ENCODE measurements at regions not wholly inside any gene's neighbourhood (a gene's known extent, or its start where the extent isn't known, plus 50 kb on each side); places are given as distances from the start of the nearest gene placed in this dataset.

- DNase-seq (ENCODE audit: low read depth), result peak; percentile 33
- TF ChIP-seq CTCF (IDR thresholded peaks at IDR 0.05; ENCODE audit: low read length, missing control alignments), result no peak
- no peak overlapping the region for H3K4me3 ChIP-seq (replicated peaks; ENCODE audit: low read depth, low read length)
These were observed 579.0 kb upstream of the BTBD3 start for GRCh38 chr20:11338496-11339306.

DNA sequence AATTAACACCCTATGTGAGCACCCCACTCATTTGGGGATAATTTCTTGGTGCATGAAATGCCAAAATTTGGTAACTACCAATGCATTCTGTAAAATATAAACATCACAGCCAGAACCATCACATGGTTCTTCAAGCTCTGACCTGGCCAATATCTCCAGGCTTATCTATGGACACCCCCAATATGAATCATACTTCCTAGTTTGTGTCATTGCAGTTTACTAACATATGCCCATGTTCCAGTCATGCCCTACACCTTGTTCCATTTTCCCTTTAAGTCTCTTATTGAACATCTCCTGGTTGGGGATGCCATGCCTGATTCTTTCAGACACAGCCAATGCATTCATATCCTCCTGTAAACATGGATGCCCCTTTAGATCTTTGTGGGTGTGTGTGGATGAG lies 572.8 kb upstream of the BTBD3 start:
- TF ChIP-seq CTCF (IDR thresholded peaks at IDR 0.05; ENCODE audit: low read length, missing control alignments), result no peak
- DNase-seq (ENCODE audit: low read depth), result no peak
- no peak overlapping the region for H3K4me3 ChIP-seq (replicated peaks; ENCODE audit: low read depth, low read length)

GRCh38 chr20:11347738-11348137 lies 570.0 kb upstream of the BTBD3 start:
- DNase-seq (ENCODE audit: low read depth), result no peak
- no peak for TF ChIP-seq CTCF (IDR thresholded peaks at IDR 0.05; ENCODE audit: low read length, missing control alignments)
- H3K4me3 ChIP-seq (replicated peaks; ENCODE audit: low read depth, low read length), result no peak overlapping the region

- TF ChIP-seq CTCF (IDR thresholded peaks at IDR 0.05; ENCODE audit: low read length, missing control alignments), result no peak
- DNase-seq (ENCODE audit: low read depth), result peak; percentile 88
These were observed 567.3 kb upstream of the BTBD3 start for GRCh38 chr20:11350126-11351005.

GRCh38 chr20:11352041-11352440 lies 565.7 kb upstream of the BTBD3 start:
- no peak for DNase-seq (ENCODE audit: low read depth)

More at GRCh38 chr20:11350126-11351005, 567.3 kb upstream of the BTBD3 start:
- H3K4me3 ChIP-seq (replicated peaks; ENCODE audit: low read depth, low read length), result no peak overlapping the region

DNA sequence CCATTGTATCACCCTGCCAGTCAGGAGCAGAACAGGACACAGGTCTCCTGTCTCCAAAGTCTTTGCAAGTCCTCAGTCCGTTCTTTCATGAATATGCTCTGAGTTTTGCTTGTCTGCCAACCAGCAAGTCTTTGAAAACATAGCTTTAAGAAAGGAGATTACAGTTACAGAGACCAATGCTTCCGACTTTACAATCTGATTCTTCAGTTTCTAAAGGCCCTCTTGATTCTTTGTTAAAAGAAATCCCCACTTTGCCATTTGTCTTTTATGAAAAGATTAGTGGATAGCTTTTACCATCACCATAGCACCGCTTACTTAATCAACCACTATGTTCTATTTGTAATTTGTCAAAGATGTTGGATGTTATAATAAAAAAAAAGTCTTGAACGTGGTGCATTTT lies 562.8 kb upstream of the BTBD3 start:
- H3K4me3 ChIP-seq (replicated peaks; ENCODE audit: low read depth, low read length), result no peak overlapping the region
- no peak for DNase-seq (ENCODE audit: low read depth)
- no peak for TF ChIP-seq CTCF (IDR thresholded peaks at IDR 0.05; ENCODE audit: low read length, missing control alignments)

More at GRCh38 chr20:11352041-11352440, 565.7 kb upstream of the BTBD3 start:
- H3K4me3 ChIP-seq (replicated peaks; ENCODE audit: low read depth, low read length), result no peak overlapping the region
- no peak for TF ChIP-seq CTCF (IDR thresholded peaks at IDR 0.05; ENCODE audit: low read length, missing control alignments)

Measured in fibroblast of pulmonary artery (primary cell).